ENCODE measurements at regions not wholly inside any gene's neighbourhood (a gene's known extent, or its start where the extent isn't known, plus 50 kb on each side); places are given as distances from the start of the nearest gene placed in this dataset.

GRCh38 chr13:30359991-30360390 is 52.6 kb upstream of the KATNAL1 start:
- Histone ChIP-seq H3K27me3 (no peaks in the 10 kb centered on the region), H3K36me3 (no peaks in the 10 kb centered on the region), H3K9me3 (no peaks in the 10 kb centered on the region), H3K27ac (no peak overlapping the region), H3K4me1 (no peaks in the 10 kb centered on the region), H3K4me3 (no peak overlapping the region)
- intact Hi-C loops (cut with DNase I) = no loop called here
- FAIRE-seq (no peak), DNase-seq (no peak), ATAC-seq (no peak)
- no peak for TF ChIP-seq CTCF (IDR thresholded peaks at IDR 0.05)
- 71 to 72% methylated on average over 2 of the region's 2 CpGs for WGBS, 2 donors

- H3K9me3 ChIP-seq = no peaks in the 10 kb centered on the region
- no peak for DNase-seq
- no peak overlapping the region for H3K4me3 ChIP-seq
- H3K27ac ChIP-seq = no peak overlapping the region
- no peak for FAIRE-seq
- no peak for ATAC-seq
- H3K4me1 ChIP-seq = no peaks in the 10 kb centered on the region
- no peak for TF ChIP-seq CTCF (IDR thresholded peaks at IDR 0.05)
- 53 to 60% methylated on average over 3 of the region's 3 CpGs for WGBS, 2 donors
- no peaks in the 10 kb centered on the region for H3K27me3 ChIP-seq
- H3K36me3 ChIP-seq = no peaks in the 10 kb centered on the region
- intact Hi-C loops (cut with DNase I) = no loop called here
Measured at GRCh38 chr13:30360586-30360985, 53.2 kb upstream of the KATNAL1 start.

- no peak for TF ChIP-seq CTCF (IDR thresholded peaks at IDR 0.05)
- Histone ChIP-seq H3K27ac (no peak overlapping the region), H3K9me3 (no peaks in the 10 kb centered on the region), H3K4me3 (no peak overlapping the region), H3K4me1 (no peaks in the 10 kb centered on the region), H3K36me3 (no peaks in the 10 kb centered on the region), H3K27me3 (no peaks in the 10 kb centered on the region)
- intact Hi-C loops (cut with DNase I) = no loop called here
- FAIRE-seq (no peak), ATAC-seq (no peak), DNase-seq (no peak)
- 76 to 80% methylated on average over 6 of the region's 6 CpGs for WGBS, 2 donors
Measured at GRCh38 chr13:30362005-30362788, 54.8 kb upstream of the KATNAL1 start.

- ATAC-seq = no peak
- intact Hi-C loops (cut with DNase I) = no loop called here
- Histone ChIP-seq H3K4me3 (no peak overlapping the region), H3K27ac (no peak overlapping the region), H3K36me3 (no peaks in the 10 kb centered on the region), H3K9me3 (no peaks in the 10 kb centered on the region), H3K4me1 (no peaks in the 10 kb centered on the region), H3K27me3 (no peaks in the 10 kb centered on the region)
- 85 to 87% methylated on average over 12 of the region's 12 CpGs for WGBS, 2 donors
- no peak for TF ChIP-seq CTCF (IDR thresholded peaks at IDR 0.05)
- no peak for DNase-seq
- no peak for FAIRE-seq
Measured at GRCh38 chr13:30362869-30363268, 55.5 kb upstream of the KATNAL1 start.

- FAIRE-seq = no peak
- intact Hi-C loops (cut with DNase I) = no loop called here
Measured at GRCh38 chr13:30363725-30364124, 56.4 kb upstream of the KATNAL1 start.

More at GRCh38 chr13:30363725-30364124, 56.4 kb upstream of the KATNAL1 start:
- Histone ChIP-seq H3K9me3 (no peaks in the 10 kb centered on the region), H3K27ac (no peak overlapping the region), H3K27me3 (no peaks in the 10 kb centered on the region), H3K36me3 (no peaks in the 10 kb centered on the region), H3K4me3 (no peak overlapping the region), H3K4me1 (no peaks in the 10 kb centered on the region)
- 81 to 83% methylated on average over 5 of the region's 5 CpGs for WGBS, 2 donors
- DNase-seq (no peak), ATAC-seq (no peak)
- TF ChIP-seq CTCF (IDR thresholded peaks at IDR 0.05) = no peak

Measured in pancreas (tissue), 10 donors.